Liver (tissue), 8 donors: ENCODE measurements at regions not wholly inside any gene's neighbourhood (a gene's known extent, or its start where the extent isn't known, plus 50 kb on each side); places are given as distances from the start of the nearest gene placed in this dataset.

Source experiments
- DNase-seq: peaks from one replicate; pipeline ENCODE4 v3.0.0-alpha.2; 2017; ENCODE audit warnings: low spot score
- H3K27ac ChIP-seq, 2 donors: one replicate each; pipeline ENCODE4 v1.7.0; 2013; ENCODE audit warnings: inconsistent platforms in 2 of 2, low read length in 2 of 2, control low read depth in 1 of 2, low read depth in 1 of 2, mild to moderate bottlenecking in 1 of 2
- H3K27me3 ChIP-seq, 4 donors: one replicate each; pipeline versions ENCODE4 v1.6.1 to v1.7.0; 2013; ENCODE audit warnings: low read length in 3 of 4, inconsistent platforms in 1 of 4, mild to moderate bottlenecking in 1 of 4, moderate library complexity in 1 of 4; ENCODE audit not compliant: control insufficient read depth in 4 of 4, insufficient read depth in 4 of 4
- H3K36me3 ChIP-seq, 4 donors: one replicate each; pipeline versions ENCODE4 v1.6.1 to v1.7.0; 2013; ENCODE audit warnings: low read length in 3 of 4, mild to moderate bottlenecking in 3 of 4, low read depth in 1 of 4, moderate library complexity in 1 of 4; ENCODE audit not compliant: control insufficient read depth in 4 of 4, insufficient read depth in 3 of 4
- H3K4me1 ChIP-seq, 4 donors: one replicate each; pipeline versions ENCODE4 v1.6.1 to v1.7.0; 2013; ENCODE audit warnings: low read length in 3 of 4, mild to moderate bottlenecking in 3 of 4, moderate library complexity in 1 of 4; ENCODE audit not compliant: control insufficient read depth in 4 of 4, insufficient read depth in 4 of 4
- H3K4me3 ChIP-seq, 3 donors: one replicate each; pipeline versions ENCODE4 v1.6.1 to v1.7.0; 2013; ENCODE audit warnings: low read length in 3 of 3, control low read depth in 1 of 3, low read depth in 1 of 3, mild to moderate bottlenecking in 1 of 3
- H3K9ac ChIP-seq, 2 donors: one replicate each; pipeline ENCODE4 v1.7.0; 2013; ENCODE audit warnings: low read length in 2 of 2, mild to moderate bottlenecking in 2 of 2, moderate library complexity in 2 of 2, control low read depth in 1 of 2, low read depth in 1 of 2
- H3K9me3 ChIP-seq, 4 donors: one replicate each; pipeline versions ENCODE4 v1.6.1 to v1.7.0; 2013; ENCODE audit warnings: low read length in 3 of 4; ENCODE audit not compliant: control insufficient read depth in 4 of 4
- EGR1 ChIP-seq, 2 donors: IDR thresholded peaks; 2 replicates each; pipeline ENCODE4 v1.6.1; 2016 to 2018; ENCODE audit warnings: antibody characterized with exemption in 2 of 2, low read depth in 2 of 2
- FOXA1 ChIP-seq: IDR thresholded peaks from 2 replicates; pipeline ENCODE4 v1.6.1; 2016; ENCODE audit warnings: antibody characterized with exemption
- FOXA2 ChIP-seq: IDR thresholded peaks from 2 replicates; pipeline ENCODE4 v1.6.1; 2016; ENCODE audit warnings: antibody characterized with exemption
- GABPA ChIP-seq, 2 donors: IDR thresholded peaks in 1 of 2; conservative IDR thresholded peaks in 1 of 2; 2 replicates each; pipeline ENCODE4 v1.6.1; 2016; ENCODE audit warnings: antibody characterized with exemption in 2 of 2, mild to moderate bottlenecking in 1 of 2, moderate library complexity in 1 of 2
- HNF4A ChIP-seq, 2 donors: conservative IDR thresholded peaks; 2 replicates each; pipeline ENCODE4 v1.6.1; 2016; ENCODE audit warnings: antibody characterized with exemption in 2 of 2, mild to moderate bottlenecking in 2 of 2
- HNF4G ChIP-seq: IDR thresholded peaks from 2 replicates; pipeline ENCODE4 v1.6.1; 2016; ENCODE audit warnings: antibody characterized with exemption
- JUND ChIP-seq, 2 donors: IDR thresholded peaks; 2 replicates each; pipeline ENCODE4 v1.6.1; 2016; ENCODE audit warnings: antibody characterized with exemption in 2 of 2
- NR2F2 ChIP-seq: IDR thresholded peaks from 2 replicates; pipeline ENCODE4 v1.6.1; 2016; ENCODE audit warnings: antibody characterized with exemption
- RAD21 ChIP-seq, 2 donors: IDR thresholded peaks; 2 replicates each; pipeline ENCODE4 v1.6.1; 2016; ENCODE audit warnings: antibody characterized with exemption in 2 of 2, mild to moderate bottlenecking in 2 of 2
- RXRA ChIP-seq, 2 donors: IDR thresholded peaks; 2 replicates each; pipeline ENCODE4 v1.6.1; 2017 to 2018; ENCODE audit warnings: antibody characterized with exemption in 2 of 2, mild to moderate bottlenecking in 1 of 2
- SP1 ChIP-seq: IDR thresholded peaks from 2 replicates; pipeline ENCODE4 v1.6.1; 2018; ENCODE audit warnings: antibody characterized with exemption, mild to moderate bottlenecking
- TAF1 ChIP-seq: conservative IDR thresholded peaks from 2 replicates; pipeline ENCODE4 v1.6.1; 2016; ENCODE audit warnings: antibody characterized with exemption, mild to moderate bottlenecking
- YY1 ChIP-seq: IDR thresholded peaks from 2 replicates; pipeline ENCODE4 v1.6.1; 2016; ENCODE audit warnings: antibody characterized with exemption, mild to moderate bottlenecking
- WGBS: extraction: QIAGEN DNeasy Blood & Tissue Kit; methylation state at CpG from one replicate; pipeline ENCODE4 v1.1.7; 2013; 5-methylcytosine and 5-hydroxymethylcytosine counted together
- TF ChIP-seq, protein P1 (sequence below): IDR thresholded peaks from 2 replicates; pipeline ENCODE4 v1.6.1; 2016; ENCODE audit warnings: antibody characterized with exemption
- TF ChIP-seq, protein P2 (sequence below): IDR thresholded peaks from 2 replicates; pipeline ENCODE4 v1.6.1; 2016; ENCODE audit warnings: antibody characterized with exemption, mild to moderate bottlenecking
- TF ChIP-seq, protein P3 (sequence below): IDR thresholded peaks from 2 replicates; pipeline ENCODE4 v1.6.1; 2016; ENCODE audit warnings: antibody characterized with exemption
- TF ChIP-seq, protein P4 (sequence below): IDR thresholded peaks from 2 replicates; pipeline ENCODE4 v1.6.1; 2016; ENCODE audit warnings: antibody characterized with exemption
- TF ChIP-seq, protein P5 (sequence below): fragments of 150-350 bp; IDR thresholded peaks from 2 replicates; pipeline ENCODE4 v1.5.1; 2017; ENCODE audit warnings: improper control_type of control experiment, low read depth, low read length; ENCODE audit not compliant: missing input control
- donor health status: healthy.
- donor health status: healthy.
- donor health status: healthy.
- donor health status: healthy.
- donor health status: healthy.

DNA sequence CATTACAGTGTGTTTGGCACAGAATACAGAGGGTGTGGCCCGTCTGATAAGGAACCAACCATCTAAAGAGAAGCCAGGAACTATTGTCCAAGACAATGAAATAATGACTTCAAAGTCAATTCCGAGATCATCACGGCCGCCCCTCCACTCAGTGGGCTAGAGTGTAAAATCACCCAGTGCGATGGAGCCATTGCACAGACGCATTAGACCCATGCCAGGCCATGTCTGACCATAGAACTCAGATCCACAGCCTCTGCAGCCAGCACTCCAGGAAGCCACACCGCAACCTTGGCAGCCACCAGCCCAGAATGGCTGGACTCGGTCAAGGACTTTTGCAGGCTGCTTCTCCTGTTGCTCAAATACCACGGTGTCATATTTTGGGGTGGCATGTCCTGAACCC, 835.7 kb downstream of the DCDC2C start:
- Histone ChIP-seq H3K27ac (no peak overlapping the region), H3K9me3 (no peaks in the 10 kb centered on the region), H3K36me3 (no peaks in the 10 kb centered on the region), H3K27me3 (no peaks in the 10 kb centered on the region), H3K4me1 (no peaks in the 10 kb centered on the region), H3K4me3 (no peak overlapping the region), H3K9ac (no peak overlapping the region)
- TF ChIP-seq SP1 (no peak), RAD21 (IDR thresholded peaks at IDR 0.05) (no peak), FOXA1 (no peak), TAF1 (no peak), HNF4A (conservative IDR thresholded peaks at IDR 0.05) (no peak)
- WGBS = 81% methylated on average over 9 of the region's 9 CpGs
- no peak for DNase-seq

DNA sequence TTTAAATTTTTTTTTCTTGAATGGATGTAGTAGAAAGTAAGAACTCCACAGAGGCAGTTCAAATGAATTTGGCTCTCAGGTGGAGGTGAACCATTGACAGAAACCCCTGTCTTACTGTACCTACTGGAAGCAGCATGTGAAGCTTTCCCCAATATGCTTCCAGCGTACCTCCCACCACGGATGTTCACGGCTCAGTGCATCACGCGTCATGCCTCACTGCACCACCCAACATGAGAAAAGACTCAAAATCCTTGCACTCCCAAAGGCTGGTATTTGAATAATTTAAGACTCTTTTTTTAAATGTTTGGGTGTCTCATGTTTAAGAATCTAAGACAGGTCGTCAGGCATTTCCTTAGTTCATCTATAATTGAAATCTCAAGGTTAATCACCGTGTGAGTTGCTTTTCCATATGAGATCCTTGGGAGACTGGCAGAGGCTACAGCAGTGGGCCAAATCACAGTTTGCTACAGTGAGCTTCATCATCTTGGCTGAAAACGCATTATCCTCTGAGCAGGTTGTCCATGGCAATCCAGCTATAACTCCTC, 846.4 kb downstream of the DCDC2C start:
- Histone ChIP-seq H3K9ac (no peak overlapping the region), H3K27ac (no peak overlapping the region), H3K9me3 (no peaks in the 10 kb centered on the region), H3K4me1 (no peaks in the 10 kb centered on the region), H3K36me3 (no peaks in the 10 kb centered on the region), H3K4me3 (no peak overlapping the region), H3K27me3 (no peaks in the 10 kb centered on the region)
- 74% methylated on average over 8 of the region's 8 CpGs for WGBS
- TF ChIP-seq, protein P1, sequence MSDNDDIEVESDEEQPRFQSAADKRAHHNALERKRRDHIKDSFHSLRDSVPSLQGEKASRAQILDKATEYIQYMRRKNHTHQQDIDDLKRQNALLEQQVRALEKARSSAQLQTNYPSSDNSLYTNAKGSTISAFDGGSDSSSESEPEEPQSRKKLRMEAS = no peak
- TF ChIP-seq, protein P2, sequence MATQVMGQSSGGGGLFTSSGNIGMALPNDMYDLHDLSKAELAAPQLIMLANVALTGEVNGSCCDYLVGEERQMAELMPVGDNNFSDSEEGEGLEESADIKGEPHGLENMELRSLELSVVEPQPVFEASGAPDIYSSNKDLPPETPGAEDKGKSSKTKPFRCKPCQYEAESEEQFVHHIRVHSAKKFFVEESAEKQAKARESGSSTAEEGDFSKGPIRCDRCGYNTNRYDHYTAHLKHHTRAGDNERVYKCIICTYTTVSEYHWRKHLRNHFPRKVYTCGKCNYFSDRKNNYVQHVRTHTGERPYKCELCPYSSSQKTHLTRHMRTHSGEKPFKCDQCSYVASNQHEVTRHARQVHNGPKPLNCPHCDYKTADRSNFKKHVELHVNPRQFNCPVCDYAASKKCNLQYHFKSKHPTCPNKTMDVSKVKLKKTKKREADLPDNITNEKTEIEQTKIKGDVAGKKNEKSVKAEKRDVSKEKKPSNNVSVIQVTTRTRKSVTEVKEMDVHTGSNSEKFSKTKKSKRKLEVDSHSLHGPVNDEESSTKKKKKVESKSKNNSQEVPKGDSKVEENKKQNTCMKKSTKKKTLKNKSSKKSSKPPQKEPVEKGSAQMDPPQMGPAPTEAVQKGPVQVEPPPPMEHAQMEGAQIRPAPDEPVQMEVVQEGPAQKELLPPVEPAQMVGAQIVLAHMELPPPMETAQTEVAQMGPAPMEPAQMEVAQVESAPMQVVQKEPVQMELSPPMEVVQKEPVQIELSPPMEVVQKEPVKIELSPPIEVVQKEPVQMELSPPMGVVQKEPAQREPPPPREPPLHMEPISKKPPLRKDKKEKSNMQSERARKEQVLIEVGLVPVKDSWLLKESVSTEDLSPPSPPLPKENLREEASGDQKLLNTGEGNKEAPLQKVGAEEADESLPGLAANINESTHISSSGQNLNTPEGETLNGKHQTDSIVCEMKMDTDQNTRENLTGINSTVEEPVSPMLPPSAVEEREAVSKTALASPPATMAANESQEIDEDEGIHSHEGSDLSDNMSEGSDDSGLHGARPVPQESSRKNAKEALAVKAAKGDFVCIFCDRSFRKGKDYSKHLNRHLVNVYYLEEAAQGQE = no peak
- TF ChIP-seq EGR1 (IDR thresholded peaks at IDR 0.05; ENCODE audit: low read depth in 2 of 2) (no peak), RXRA (IDR thresholded peaks at IDR 0.05) (no peak), SP1 (no peak), NR2F2 (no peak), RAD21 (IDR thresholded peaks at IDR 0.05) (no peak), FOXA1 (no peak), FOXA2 (no peak), HNF4A (conservative IDR thresholded peaks at IDR 0.05) (no peak), HNF4G (no peak), JUND (IDR thresholded peaks at IDR 0.05) (no peak), GABPA (IDR thresholded peaks at IDR 0.05 in 1 of 2, conservative IDR thresholded peaks at IDR 0.05 in 1 of 2) (no peak), TAF1 (no peak), YY1 (no peak)
- TF ChIP-seq, protein P3, sequence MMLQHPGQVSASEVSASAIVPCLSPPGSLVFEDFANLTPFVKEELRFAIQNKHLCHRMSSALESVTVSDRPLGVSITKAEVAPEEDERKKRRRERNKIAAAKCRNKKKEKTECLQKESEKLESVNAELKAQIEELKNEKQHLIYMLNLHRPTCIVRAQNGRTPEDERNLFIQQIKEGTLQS = no peak
- TF ChIP-seq, protein P4, sequence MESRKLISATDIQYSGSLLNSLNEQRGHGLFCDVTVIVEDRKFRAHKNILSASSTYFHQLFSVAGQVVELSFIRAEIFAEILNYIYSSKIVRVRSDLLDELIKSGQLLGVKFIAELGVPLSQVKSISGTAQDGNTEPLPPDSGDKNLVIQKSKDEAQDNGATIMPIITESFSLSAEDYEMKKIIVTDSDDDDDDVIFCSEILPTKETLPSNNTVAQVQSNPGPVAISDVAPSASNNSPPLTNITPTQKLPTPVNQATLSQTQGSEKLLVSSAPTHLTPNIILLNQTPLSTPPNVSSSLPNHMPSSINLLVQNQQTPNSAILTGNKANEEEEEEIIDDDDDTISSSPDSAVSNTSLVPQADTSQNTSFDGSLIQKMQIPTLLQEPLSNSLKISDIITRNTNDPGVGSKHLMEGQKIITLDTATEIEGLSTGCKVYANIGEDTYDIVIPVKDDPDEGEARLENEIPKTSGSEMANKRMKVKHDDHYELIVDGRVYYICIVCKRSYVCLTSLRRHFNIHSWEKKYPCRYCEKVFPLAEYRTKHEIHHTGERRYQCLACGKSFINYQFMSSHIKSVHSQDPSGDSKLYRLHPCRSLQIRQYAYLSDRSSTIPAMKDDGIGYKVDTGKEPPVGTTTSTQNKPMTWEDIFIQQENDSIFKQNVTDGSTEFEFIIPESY = no peak
- TF ChIP-seq, protein P5, sequence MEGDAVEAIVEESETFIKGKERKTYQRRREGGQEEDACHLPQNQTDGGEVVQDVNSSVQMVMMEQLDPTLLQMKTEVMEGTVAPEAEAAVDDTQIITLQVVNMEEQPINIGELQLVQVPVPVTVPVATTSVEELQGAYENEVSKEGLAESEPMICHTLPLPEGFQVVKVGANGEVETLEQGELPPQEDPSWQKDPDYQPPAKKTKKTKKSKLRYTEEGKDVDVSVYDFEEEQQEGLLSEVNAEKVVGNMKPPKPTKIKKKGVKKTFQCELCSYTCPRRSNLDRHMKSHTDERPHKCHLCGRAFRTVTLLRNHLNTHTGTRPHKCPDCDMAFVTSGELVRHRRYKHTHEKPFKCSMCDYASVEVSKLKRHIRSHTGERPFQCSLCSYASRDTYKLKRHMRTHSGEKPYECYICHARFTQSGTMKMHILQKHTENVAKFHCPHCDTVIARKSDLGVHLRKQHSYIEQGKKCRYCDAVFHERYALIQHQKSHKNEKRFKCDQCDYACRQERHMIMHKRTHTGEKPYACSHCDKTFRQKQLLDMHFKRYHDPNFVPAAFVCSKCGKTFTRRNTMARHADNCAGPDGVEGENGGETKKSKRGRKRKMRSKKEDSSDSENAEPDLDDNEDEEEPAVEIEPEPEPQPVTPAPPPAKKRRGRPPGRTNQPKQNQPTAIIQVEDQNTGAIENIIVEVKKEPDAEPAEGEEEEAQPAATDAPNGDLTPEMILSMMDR = no peak
- DNase-seq = no peak
